Naive thymus-derived CD8-positive, alpha-beta T cell (primary cell): ENCODE measurements at regions not wholly inside any gene's neighbourhood (a gene's known extent, or its start where the extent isn't known, plus 50 kb on each side); places are given as distances from the start of the nearest gene placed in this dataset.

Experiments used
- ATAC-seq, 2 donors: fragments of 150-1000 bp; cut with Tn5 transposase in 1 of 2; sonication (Bioruptor Pico), chemical (Tn5 transposase) in 1 of 2; 1 replicate in 1 of 2; 2 replicates in 1 of 2; pipeline ENCODE4 v1.10.0; 2021; ENCODE audit warnings: mild to moderate bottlenecking in 2 of 2, moderate library complexity in 2 of 2
- POLR2A ChIA-PET: fragments of 350-600 bp; sonication (Branson Sonifier 250); formaldehyde crosslinking; loops from one replicate; lab custom pipeline; 2021; ENCODE audit warnings: antibody characterized with exemption; lab: Charles Lee
- DNase-seq, 10 donors: peaks; one replicate each; pipeline versions ENCODE4 v3.0.0 to v3.0.0-alpha.2; 2020 to 2022
- H3K27ac Mint-ChIP-seq, 10 donors: one replicate each; pipeline ENCODE4 v1.8.0; 2020 to 2022; ENCODE audit warnings: mild to moderate bottlenecking in 10 of 10, mixed read lengths in 10 of 10, moderate library complexity in 4 of 10, inconsistent platforms in 1 of 10
- H3K27me3 Mint-ChIP-seq, 5 donors: one replicate each; pipeline ENCODE4 v1.8.0; 2021 to 2022; ENCODE audit warnings: mixed read lengths in 5 of 5
- H3K36me3 Mint-ChIP-seq, 3 donors: one replicate each; pipeline ENCODE4 v1.8.0; 2020 to 2022; ENCODE audit warnings: mixed read lengths in 3 of 3, mild to moderate bottlenecking in 2 of 3, inconsistent platforms in 1 of 3
- H3K4me1 Mint-ChIP-seq, 4 donors: one replicate each; pipeline ENCODE4 v1.8.0; 2021 to 2022; ENCODE audit warnings: mixed read lengths in 4 of 4
- H3K4me3 Mint-ChIP-seq, 10 donors: one replicate each; pipeline ENCODE4 v1.8.0; 2020 to 2022; ENCODE audit warnings: mild to moderate bottlenecking in 10 of 10, mixed read lengths in 10 of 10, moderate library complexity in 6 of 10, inconsistent platforms in 1 of 10
- H3K9me3 Mint-ChIP-seq, 9 donors: one replicate each; pipeline ENCODE4 v1.8.0; 2020 to 2022; ENCODE audit warnings: mixed read lengths in 9 of 9, mild to moderate bottlenecking in 3 of 9, inconsistent platforms in 1 of 9, moderate library complexity in 1 of 9

DNA sequence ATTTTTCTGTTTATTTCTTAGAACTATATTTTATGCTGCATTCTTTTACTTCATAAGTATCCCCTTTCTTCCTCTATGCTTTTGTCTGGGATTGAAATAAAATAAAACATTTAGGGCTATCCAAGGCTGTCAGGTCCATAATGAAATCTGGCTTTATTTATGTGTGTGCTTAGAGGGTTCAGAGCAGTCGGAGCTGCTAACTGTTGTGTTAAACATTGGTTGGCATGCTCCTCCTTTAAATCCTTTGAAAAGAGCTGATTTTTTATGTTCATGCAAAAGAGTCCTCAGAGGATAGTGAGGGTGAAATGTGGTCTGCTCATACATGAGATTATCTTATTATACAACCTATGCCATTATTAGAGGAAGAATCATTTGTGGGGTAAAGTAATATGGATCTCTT, 322.3 kb upstream of the E2F7 start:
- Mint-ChIP-seq H3K27me3 (no peaks in the 10 kb centered on the region), H3K4me1 (no peaks in the 10 kb centered on the region), H3K36me3 (no peaks in the 10 kb centered on the region), H3K27ac (no peak overlapping the region), H3K9me3 (peaks cover 0 to 6% (median 0%) of the 10 kb centered on the region in 9 donors), H3K4me3 (no peak overlapping the region)
- POLR2A ChIA-PET, result no interaction called here
- ATAC-seq (no peak), DNase-seq (no peak)

GRCh38 chr12:77387214-77387613, 321.8 kb upstream of the E2F7 start:
- POLR2A ChIA-PET, result no interaction called here
- no peak overlapping the region for H3K4me3 Mint-ChIP-seq
- H3K27me3 Mint-ChIP-seq, result no peaks in the 10 kb centered on the region
- no peaks in the 10 kb centered on the region for H3K36me3 Mint-ChIP-seq
- DNase-seq, result no peak
- peaks cover 0 to 7% (median 0%) of the 10 kb centered on the region in 9 donors for H3K9me3 Mint-ChIP-seq
- no peak for ATAC-seq
- H3K4me1 Mint-ChIP-seq, result no peaks in the 10 kb centered on the region
- no peak overlapping the region for H3K27ac Mint-ChIP-seq

DNA sequence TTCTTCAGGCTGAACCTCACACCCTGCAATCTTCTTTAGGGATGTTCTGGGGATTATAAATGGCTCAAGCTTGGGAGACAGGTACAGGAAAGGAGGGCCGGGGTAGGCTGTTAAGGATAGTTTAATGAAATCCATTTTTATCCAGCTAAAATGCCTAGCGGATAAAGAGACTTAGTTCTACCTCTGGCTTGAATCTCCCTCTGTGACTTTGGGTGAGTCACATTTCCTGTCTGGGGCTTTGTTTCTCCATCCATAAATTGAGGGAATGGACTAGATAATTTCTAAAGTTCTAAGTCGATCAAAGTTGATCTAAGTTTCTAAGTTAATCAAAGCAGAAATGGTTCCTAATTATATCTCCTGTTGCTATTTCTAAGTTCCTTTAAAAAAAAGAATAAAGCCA, 319.6 kb upstream of the E2F7 start:
- no peaks in the 10 kb centered on the region for H3K4me1 Mint-ChIP-seq
- ATAC-seq, result no peak
- POLR2A ChIA-PET, result no interaction called here
- DNase-seq, result no peak
- H3K27ac Mint-ChIP-seq, result no peak overlapping the region
- H3K36me3 Mint-ChIP-seq, result no peaks in the 10 kb centered on the region
- peaks cover 0 to 7% (median 0%) of the 10 kb centered on the region in 9 donors for H3K9me3 Mint-ChIP-seq
- H3K4me3 Mint-ChIP-seq, result no peak overlapping the region
- H3K27me3 Mint-ChIP-seq, result no peaks in the 10 kb centered on the region

DNA sequence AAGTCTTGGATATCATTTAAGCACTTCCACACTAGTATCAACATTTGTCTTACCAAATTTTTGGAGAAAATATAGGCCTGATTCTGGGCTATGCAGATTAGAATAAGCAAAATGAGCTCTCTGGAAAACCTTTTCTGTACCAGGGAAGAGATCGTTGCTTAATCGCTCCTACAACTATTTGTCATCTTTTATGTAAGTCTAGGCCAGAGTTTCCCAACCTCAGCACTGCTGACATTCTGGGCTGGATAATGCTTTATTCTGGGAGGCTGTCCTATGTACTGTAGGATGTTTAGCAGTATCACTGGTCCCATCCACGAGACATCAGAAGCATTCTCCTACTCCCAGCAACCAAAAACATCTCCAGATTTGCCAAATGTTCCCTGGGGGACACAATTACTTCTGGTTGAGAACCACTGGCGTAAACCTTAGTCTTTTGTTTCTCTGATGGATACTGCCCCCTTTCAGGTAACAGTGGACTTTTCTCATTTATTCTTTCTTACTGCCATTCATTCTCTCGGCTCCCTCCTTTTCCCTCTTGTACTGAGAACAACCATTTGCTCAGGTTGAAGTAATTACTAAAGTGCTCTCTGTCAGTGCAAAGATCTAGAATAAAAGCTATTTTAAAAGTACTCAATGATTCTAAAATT, 316.9 kb upstream of the E2F7 start:
- no peaks in the 10 kb centered on the region for H3K4me1 Mint-ChIP-seq
- H3K27me3 Mint-ChIP-seq, result no peaks in the 10 kb centered on the region
- POLR2A ChIA-PET, result no interaction called here
- no peak overlapping the region for H3K27ac Mint-ChIP-seq
- no peak overlapping the region for H3K4me3 Mint-ChIP-seq
- DNase-seq (no peak), ATAC-seq (no peak)
- H3K9me3 Mint-ChIP-seq, result peaks cover 0 to 12% (median 0%) of the 10 kb centered on the region in 9 donors
- H3K36me3 Mint-ChIP-seq, result no peaks in the 10 kb centered on the region

- ATAC-seq (no peak), DNase-seq (no peak)
- Mint-ChIP-seq H3K4me3 (no peak overlapping the region), H3K4me1 (no peaks in the 10 kb centered on the region), H3K9me3 (peaks cover 0 to 14% (median 0%) of the 10 kb centered on the region in 9 donors), H3K36me3 (no peaks in the 10 kb centered on the region), H3K27me3 (peaks cover 0 to 3% (median 0%) of the 10 kb centered on the region in 5 donors), H3K27ac (no peak overlapping the region)
- POLR2A ChIA-PET, result no interaction called here
Observed at GRCh38 chr12:77377622-77378021, 312.3 kb upstream of the E2F7 start.

- H3K4me3 Mint-ChIP-seq, result no peak overlapping the region
- POLR2A ChIA-PET, result no interaction called here
- H3K27me3 Mint-ChIP-seq, result peaks cover 0 to 3% (median 0%) of the 10 kb centered on the region in 5 donors
- H3K9me3 Mint-ChIP-seq, result peaks cover 0 to 10% (median 0%) of the 10 kb centered on the region in 9 donors
- ATAC-seq (no peak), DNase-seq (no peak)
- no peaks in the 10 kb centered on the region for H3K4me1 Mint-ChIP-seq
- H3K36me3 Mint-ChIP-seq, result no peaks in the 10 kb centered on the region
- H3K27ac Mint-ChIP-seq, result no peak overlapping the region
Observed at GRCh38 chr12:77377116-77377515, 311.7 kb upstream of the E2F7 start.

DNA sequence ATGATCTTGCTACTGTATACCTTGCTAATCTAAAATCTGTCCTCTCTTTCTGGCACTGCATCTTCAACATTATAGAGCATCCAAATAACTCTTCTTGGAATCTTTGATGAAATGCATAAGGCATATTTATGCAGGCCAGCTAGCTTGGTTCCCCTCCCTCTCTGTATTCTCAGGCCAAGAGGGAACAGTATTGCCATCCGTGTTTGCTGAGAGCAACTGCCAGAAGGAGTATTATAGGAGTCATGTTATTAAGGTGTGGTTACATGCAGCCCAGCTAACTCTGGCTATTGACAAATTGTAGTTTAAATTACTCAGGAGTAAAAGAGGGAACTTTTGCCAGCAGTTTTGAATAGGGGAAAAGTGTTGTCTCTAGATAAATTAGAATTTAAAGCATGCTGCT, 309.3 kb upstream of the E2F7 start:
- H3K9me3 Mint-ChIP-seq, result peaks cover 0 to 10% (median 0%) of the 10 kb centered on the region in 9 donors
- H3K36me3 Mint-ChIP-seq, result no peaks in the 10 kb centered on the region
- POLR2A ChIA-PET, result no interaction called here
- DNase-seq (no peak), ATAC-seq (no peak)
- peaks cover 0 to 3% (median 0%) of the 10 kb centered on the region in 5 donors for H3K27me3 Mint-ChIP-seq
- no peak overlapping the region for H3K27ac Mint-ChIP-seq
- H3K4me3 Mint-ChIP-seq, result no peak overlapping the region
- H3K4me1 Mint-ChIP-seq, result no peaks in the 10 kb centered on the region

- peaks cover 0 to 3% (median 0%) of the 10 kb centered on the region in 5 donors for H3K27me3 Mint-ChIP-seq
- no peak overlapping the region for H3K4me3 Mint-ChIP-seq
- no peaks in the 10 kb centered on the region for H3K36me3 Mint-ChIP-seq
- ATAC-seq, result no peak
- DNase-seq, result no peak
- peaks cover 0 to 13% (median 2%) of the 10 kb centered on the region in 9 donors for H3K9me3 Mint-ChIP-seq
- H3K27ac Mint-ChIP-seq, result no peak overlapping the region
- POLR2A ChIA-PET, result no interaction called here
- H3K4me1 Mint-ChIP-seq, result no peaks in the 10 kb centered on the region
Observed at GRCh38 chr12:77372494-77372893, 307.1 kb upstream of the E2F7 start.

GRCh38 chr12:77372026-77372425, 306.7 kb upstream of the E2F7 start:
- peaks cover 0 to 13% (median under 1%) of the 10 kb centered on the region in 9 donors for H3K9me3 Mint-ChIP-seq
- no peak for ATAC-seq
- POLR2A ChIA-PET, result no interaction called here
- H3K27me3 Mint-ChIP-seq, result peaks cover 0 to 3% (median 0%) of the 10 kb centered on the region in 5 donors
- no peak overlapping the region for H3K27ac Mint-ChIP-seq
- no peak for DNase-seq
- H3K4me1 Mint-ChIP-seq, result no peaks in the 10 kb centered on the region
- no peak overlapping the region for H3K4me3 Mint-ChIP-seq
- H3K36me3 Mint-ChIP-seq, result no peaks in the 10 kb centered on the region

GRCh38 chr12:77368379-77368778, 303.0 kb upstream of the E2F7 start:
- ATAC-seq, result no peak
- H3K9me3 Mint-ChIP-seq, result peaks cover 0 to 13% (median 0%) of the 10 kb centered on the region in 9 donors
- no peak overlapping the region for H3K27ac Mint-ChIP-seq
- POLR2A ChIA-PET, result no interaction called here
- no peaks in the 10 kb centered on the region for H3K4me1 Mint-ChIP-seq
- H3K36me3 Mint-ChIP-seq, result no peaks in the 10 kb centered on the region
- H3K27me3 Mint-ChIP-seq, result no peaks in the 10 kb centered on the region
- no peak overlapping the region for H3K4me3 Mint-ChIP-seq
- DNase-seq, result no peak

- H3K27me3 Mint-ChIP-seq, result no peaks in the 10 kb centered on the region
- POLR2A ChIA-PET, result no interaction called here
Observed at GRCh38 chr12:77366616-77367015, 301.2 kb upstream of the E2F7 start.

DNA sequence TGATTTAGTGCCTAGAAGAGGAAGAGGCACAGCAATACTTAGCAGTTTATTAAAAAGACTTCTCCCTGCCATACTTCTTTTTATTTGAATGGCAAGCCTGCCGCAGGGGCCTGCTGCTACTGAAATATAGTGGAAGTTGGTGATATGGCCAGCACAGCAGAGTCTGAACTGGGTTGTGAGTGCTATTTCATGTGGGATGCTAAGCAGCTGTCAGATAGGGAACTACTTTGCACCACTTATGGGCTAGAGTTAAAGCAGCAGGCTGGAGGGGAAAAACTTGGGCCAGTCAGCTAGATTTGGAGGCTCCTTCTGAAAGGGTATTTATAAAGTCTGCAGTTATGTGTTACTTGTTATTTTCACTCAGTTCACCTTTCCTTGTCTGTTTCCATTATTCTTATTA, 299.0 kb upstream of the E2F7 start:
- H3K4me3 Mint-ChIP-seq, result no peak overlapping the region
- ATAC-seq, result no peak
- no peak overlapping the region for H3K27ac Mint-ChIP-seq
- no peaks in the 10 kb centered on the region for H3K27me3 Mint-ChIP-seq
- no peaks in the 10 kb centered on the region for H3K4me1 Mint-ChIP-seq
- POLR2A ChIA-PET, result no interaction called here
- H3K9me3 Mint-ChIP-seq, result peaks cover 0 to 11% (median 0%) of the 10 kb centered on the region in 9 donors
- no peaks in the 10 kb centered on the region for H3K36me3 Mint-ChIP-seq
- no peak for DNase-seq

More at GRCh38 chr12:77366616-77367015, 301.2 kb upstream of the E2F7 start:
- ATAC-seq (no peak), DNase-seq (no peak)
- Mint-ChIP-seq H3K27ac (no peak overlapping the region), H3K36me3 (no peaks in the 10 kb centered on the region), H3K9me3 (peaks cover 0 to 13% (median 0%) of the 10 kb centered on the region in 9 donors), H3K4me1 (no peaks in the 10 kb centered on the region), H3K4me3 (no peak overlapping the region)

- no peaks in the 10 kb centered on the region for H3K4me1 Mint-ChIP-seq
- ATAC-seq (no peak), DNase-seq (no peak)
- H3K9me3 Mint-ChIP-seq, result peaks cover 0 to 9% (median 0%) of the 10 kb centered on the region in 9 donors
- H3K27me3 Mint-ChIP-seq, result no peaks in the 10 kb centered on the region
- no peak overlapping the region for H3K27ac Mint-ChIP-seq
- no peaks in the 10 kb centered on the region for H3K36me3 Mint-ChIP-seq
- POLR2A ChIA-PET, result no interaction called here
- H3K4me3 Mint-ChIP-seq, result no peak overlapping the region
Observed at GRCh38 chr12:77362509-77363210, 297.3 kb upstream of the E2F7 start.
